Stimulated activated CD8-positive, alpha-beta memory T cell treated with anti-CD3 and anti-CD28 coated beads, Interleukin-7, amount 100 ng/mL, for 24 hours (primary cell): ENCODE measurements at regions not wholly inside any gene's neighbourhood (a gene's known extent, or its start where the extent isn't known, plus 50 kb on each side); places are given as distances from the start of the nearest gene placed in this dataset.
"Not testable (repeated sequence)": the region's sequence is repeated elsewhere in the genome, so short reads cannot be mapped to it uniquely, and the experiment has no call there.

Experiments used
- DNase-seq: peaks from one replicate; pipeline ENCODE4 v3.0.0-alpha.2; 2020; ENCODE audit warnings: low read depth

GRCh38 chr11:87764075-87764474 is 411.2 kb downstream of the RAB38 start:
- DNase-seq, result not testable (repeated sequence)

- DNase-seq, result no peak
These were observed 420.6 kb downstream of the RAB38 start for GRCh38 chr11:87754685-87755084.

DNA sequence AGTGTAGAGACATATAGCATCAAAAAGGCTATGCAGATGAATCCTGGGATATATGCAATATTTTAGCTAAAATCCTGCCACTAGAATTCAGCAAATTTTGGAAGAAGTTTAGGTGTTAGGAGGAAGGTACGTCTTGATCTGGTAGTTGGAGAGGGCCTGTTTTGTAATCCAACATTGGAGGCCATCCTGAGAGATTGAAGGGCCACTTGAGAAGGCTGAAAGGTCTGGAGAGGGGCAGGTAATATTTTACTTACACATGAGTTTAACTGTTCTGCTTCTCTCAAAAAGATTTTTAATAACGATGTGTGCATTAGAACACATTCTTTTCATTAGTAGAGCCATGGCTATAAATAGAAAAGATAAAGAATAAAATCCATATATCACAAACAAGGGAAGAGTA is 422.1 kb downstream of the RAB38 start:
- no peak for DNase-seq

DNA sequence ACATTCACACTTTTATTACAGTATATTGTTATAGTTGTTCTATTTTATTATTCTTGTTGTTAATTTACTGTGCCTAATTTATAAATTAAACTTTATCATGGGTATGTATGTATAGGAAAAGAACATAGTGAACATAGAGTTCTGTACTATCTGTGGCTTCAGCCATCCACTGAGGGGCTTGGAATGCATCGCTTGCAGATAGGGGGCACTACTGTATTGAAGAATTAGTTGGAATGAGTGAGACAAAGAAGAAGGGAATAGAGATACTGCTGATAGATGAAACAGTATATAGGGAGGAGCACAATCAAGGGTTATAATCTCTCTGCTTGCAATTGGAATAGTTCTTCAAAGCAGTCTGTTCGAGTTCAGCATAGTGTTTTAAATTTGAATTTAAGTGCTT is 432.2 kb downstream of the RAB38 start:
- no peak for DNase-seq

DNA sequence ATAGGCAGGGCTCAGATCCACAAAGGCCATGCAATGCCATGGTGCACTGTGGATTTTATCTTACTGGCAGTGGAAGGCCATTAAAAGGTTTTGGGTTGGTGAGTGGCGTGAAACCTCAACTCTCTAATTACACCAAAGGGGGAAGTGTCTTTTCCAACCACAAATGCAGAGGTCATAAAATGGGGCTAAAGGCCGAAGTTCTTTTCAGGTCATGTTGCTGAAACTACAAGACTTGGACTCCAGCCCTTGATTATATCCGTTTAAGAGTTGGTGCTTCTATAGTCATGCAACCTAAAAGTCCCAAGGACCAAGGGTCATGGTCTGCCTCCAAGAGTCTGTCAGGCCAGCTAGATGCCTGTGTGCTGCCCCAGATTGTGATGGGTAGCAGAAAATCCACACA is 434.3 kb downstream of the RAB38 start:
- DNase-seq, result no peak

GRCh38 chr11:87740451-87740850 is 434.8 kb downstream of the RAB38 start:
- no peak for DNase-seq

DNA sequence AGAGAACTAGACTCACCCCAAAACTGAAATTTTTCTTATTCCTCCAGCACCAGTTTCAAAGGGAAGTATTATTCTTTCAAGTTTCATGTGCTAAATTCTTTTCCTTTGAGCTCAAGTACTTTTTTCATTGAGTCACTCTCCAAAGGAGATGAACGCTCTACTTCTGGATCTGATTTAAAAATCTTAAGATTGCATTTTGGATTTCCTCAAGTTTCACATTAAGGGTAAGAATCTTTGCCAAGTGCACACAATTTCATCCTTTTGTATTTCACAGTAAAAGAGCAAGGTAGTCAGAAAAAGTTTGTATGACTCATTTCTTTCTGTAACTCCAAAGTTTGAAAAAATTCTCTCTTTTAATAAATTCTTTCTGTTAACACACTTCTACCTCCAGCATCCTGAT is 435.5 kb downstream of the RAB38 start:
- DNase-seq, result no peak

DNA sequence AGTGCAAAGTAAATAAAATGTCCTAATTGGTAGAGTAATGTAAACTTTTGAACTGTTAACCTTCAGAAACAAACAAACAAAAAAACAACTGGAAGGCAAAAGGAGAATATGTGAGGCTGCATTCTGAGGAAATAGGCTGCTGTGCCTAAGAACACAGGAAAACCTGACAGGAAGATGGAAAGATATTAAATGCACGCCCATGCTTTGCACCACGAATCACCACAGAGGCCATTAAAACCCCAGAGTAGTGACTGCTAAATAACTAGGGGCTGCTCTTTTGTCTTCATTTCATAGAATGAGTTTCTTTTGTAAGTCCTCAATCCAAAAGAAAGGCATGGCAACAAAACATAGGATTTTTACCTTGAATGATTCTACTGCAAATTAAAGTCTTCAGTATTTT is 436.0 kb downstream of the RAB38 start:
- DNase-seq, result no peak

DNA sequence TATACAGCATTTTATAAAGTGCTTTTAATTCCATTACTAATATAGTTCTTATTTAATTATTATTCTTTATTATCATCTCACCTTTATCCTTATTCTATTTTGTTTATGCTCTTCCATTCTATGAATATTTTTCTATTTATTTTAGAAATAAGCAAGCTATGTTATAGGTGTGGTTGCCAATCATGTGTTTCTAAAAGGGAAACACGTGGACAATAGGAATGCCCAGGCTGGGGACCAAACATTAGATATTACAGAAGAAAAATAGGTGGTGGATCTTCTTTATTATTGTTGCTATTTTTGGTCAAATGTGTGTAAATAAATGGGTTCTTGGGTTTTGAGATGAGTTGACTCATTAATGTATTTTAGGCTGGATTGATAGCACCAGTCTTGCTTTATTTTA is 438.3 kb downstream of the RAB38 start:
- no peak for DNase-seq

DNA sequence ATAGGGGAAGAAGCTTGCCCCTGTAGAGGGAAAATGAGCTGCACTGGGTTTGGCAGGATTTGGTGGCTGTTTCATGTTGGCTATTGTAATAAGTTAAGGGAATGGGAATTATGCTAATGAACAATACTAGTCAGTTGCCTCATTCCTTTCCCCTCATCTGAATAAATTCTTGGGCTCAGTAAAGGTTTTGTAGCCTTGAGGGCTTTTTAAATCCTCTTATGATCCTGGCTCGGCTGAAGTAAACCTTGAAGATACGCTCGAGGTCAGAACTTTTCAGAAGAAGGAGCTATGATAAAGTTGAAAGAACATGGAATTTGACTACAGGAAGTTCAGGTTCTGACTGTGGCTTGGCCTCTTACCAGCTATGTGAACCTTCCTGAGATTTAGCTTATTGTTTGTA is 448.7 kb downstream of the RAB38 start:
- no peak for DNase-seq

DNA sequence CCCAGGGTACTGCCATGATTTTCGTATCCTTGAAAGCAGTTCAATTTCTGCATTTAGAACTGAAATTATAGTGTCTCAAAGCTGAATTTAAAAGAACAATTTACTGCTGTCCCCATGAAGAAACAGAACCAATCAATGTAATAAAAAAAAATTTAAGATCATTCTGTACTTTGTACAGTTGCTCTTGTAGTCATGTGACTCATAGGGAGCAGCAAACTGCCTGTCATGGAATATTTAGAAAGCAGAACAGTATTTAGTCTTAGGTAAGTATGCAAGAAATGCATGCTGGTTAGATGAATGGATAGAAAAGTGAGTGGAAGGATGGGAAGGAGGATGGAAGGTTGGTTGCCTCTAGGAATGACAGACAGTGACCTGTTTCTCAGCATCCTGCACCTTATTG is 450.9 kb downstream of the RAB38 start:
- DNase-seq, result no peak

DNA sequence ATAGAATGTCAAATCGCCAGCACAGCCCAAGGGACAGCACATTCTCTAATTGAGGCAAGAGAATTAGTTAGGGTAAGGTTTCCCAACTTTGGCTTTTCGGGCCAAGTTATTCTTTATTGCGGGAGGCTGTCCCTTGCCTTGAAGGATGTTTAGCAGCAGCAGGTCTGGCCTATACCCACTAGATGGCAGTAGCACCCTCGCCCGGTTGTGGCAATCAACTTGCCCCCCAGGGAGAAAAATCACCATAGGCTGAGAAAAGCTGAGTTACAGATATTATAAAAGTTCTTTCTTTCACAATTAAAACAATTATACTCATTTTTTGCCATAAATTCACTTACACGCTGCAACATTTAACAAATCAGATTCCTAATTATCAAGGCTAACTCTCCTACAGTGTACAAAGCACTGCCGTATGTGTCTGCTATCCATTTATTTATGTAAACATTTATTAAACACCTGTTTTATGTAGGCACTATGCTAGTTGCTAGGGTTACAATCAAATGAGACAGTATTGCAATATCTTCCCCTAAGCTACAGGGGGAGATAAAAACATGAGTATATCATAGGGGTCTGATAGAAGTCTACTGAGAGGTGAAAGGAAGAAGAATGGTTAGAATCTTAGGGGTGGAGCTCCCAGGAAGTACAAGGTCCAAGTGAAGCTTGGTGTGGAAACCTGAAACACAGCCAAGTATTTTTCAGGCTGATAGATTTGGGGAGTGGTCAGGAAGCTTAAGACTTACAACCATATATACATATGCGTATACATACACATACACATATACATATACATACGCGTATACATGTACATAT is 452.3 kb downstream of the RAB38 start:
- no peak for DNase-seq

DNA sequence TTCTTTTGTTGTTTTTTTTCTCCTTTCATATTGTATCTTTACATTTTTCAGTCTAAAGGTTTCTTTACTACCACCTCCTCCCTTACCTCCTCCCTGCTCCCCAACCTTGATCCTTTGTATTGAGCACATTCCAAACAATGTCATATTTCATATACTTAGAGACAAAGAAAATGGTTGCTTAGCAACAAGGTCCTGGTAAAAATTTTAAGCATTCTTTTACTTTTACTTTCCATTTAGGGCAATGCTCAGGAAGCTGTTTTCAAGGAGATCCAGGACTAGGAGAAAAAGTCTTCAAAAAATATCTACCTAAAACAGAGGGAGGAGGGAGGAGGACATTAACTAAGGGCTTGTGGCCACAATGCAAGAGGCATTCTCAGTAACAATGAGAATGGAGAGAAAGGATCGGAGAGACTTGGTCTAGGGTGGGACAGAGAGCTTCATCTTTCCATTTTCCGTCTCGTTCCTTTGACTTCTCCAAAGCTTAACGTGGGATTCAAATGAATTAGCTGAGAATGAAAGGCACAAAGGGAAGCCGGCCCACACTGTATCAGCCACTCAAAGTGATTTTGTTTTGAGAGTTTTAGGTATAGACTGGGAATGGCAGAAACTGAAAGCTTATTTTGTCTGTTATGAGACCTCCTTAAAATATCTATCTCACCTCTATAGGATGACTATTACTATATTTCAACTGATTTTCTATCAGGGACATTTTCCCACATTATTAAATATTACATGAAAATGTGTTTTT is 455.7 kb downstream of the RAB38 start:
- DNase-seq, result no peak

DNA sequence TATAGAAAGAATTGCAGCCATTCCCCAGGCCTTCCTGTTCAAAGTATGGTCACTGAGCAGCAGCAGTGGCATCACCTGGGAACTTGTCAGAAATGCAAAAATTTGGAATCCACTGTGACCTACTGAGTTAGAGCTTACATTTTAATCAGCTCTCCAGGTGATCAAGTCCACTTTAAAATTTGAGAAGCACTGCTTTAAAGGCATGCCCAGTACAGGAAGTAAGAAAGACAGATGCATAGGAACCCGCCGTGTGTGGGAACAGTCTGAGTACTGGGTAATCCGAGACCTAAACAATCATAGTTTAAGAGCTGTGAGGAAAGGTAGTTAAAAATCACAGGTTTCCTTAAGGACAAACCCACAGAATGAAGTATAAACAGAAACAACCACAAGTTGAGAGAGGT is 462.4 kb downstream of the RAB38 start:
- no peak for DNase-seq

GRCh38 chr11:87712391-87712790 is 462.9 kb downstream of the RAB38 start:
- no peak for DNase-seq

DNA sequence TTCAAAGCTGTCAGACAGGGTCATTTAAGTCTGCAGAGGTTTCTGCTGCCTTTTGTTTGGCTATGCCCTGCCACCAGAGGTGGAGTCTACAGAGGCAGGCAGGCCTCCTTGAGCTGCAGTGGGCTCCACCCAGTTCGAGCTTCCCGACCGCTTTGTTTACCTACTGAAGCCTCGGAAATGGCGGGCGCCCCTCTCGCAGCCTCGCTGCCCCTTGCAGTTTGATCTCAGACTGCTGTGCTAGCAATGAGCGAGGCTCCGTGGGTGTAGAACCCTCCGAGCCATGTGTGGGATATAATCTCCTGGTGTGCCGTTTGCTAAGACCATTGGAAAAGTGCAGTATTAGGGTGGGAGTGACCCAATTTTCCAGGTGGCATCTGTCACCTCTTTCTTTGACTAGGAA is 471.7 kb downstream of the RAB38 start:
- DNase-seq, result not testable (repeated sequence)

DNA sequence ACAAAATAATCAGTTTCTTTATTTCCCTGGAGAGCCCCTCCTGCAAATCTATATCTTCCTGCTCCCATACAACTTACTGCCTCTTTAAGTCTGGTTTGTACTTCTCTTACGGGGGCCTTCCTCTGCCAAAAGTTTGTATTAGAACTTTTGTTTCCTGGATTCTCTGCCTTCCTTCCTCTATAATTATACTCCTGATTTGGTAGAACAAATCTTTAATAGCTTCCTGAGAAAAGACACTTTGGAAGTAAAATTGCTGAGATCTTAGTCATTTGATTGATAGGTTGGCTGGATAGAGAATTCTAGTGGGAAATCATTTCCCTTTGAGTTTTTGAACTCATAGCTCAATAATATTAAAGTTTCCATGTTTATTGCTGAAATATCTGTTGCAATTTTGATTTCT is 499.2 kb downstream of the RAB38 start:
- no peak for DNase-seq

GRCh38 chr11:87666730-87667129 is 508.5 kb downstream of the RAB38 start:
- no peak for DNase-seq

DNA sequence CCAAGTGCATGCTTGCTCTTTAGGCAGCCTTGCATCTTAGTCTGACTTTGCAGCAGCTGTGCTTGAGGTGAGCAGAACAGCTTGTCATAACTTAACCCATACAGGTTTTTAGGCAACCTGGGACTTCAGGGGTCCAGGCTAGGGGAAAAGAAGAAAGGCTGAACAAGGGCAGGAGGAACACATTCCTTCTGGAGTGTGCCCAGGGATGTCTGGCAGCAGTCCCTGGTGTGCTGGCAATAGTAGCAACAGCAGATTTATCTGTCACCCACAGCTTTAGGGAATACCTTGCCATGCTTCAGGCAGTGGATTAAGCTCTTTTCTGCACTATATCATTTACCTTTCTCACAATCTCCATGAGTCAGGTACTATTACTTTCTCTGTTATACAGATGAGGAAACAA is 513.0 kb downstream of the RAB38 start:
- DNase-seq, result no peak

DNA sequence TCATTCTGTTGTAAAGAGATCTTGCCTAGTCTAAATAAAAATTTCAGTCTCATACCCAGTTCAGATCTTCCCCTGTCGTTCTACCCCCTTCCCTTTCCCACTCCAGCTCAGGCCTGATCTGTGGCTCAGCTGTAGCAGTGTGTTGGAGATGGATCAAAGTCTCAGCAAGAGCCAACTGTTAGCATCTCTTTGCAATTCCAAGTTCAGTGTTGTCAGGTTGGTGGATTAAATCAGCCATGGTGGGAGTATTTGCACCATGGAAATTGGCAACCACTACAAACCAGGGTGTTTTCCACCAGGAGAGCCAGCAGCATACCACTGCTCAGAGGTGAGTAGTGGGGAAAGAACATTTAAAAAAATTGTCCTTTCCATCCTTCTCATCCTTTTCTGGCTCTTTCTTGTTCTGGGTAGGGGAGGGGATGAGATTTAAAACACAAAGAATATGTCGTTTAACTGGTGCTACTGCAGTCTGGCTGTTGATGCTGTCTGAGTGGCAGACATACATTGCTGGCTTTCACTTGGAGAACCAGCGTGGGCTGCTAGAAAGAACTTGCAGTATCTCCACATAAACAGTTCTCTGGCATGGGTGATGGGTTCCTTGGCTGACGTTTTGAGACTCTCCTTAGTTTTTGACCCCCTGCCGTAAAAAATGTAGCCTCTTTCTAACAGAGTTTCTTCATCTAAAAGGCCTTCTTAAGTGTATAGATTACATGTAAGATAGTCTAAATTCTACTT is 514.1 kb downstream of the RAB38 start:
- no peak for DNase-seq

GRCh38 chr11:87659807-87660206 is 515.4 kb downstream of the RAB38 start:
- no peak for DNase-seq

DNA sequence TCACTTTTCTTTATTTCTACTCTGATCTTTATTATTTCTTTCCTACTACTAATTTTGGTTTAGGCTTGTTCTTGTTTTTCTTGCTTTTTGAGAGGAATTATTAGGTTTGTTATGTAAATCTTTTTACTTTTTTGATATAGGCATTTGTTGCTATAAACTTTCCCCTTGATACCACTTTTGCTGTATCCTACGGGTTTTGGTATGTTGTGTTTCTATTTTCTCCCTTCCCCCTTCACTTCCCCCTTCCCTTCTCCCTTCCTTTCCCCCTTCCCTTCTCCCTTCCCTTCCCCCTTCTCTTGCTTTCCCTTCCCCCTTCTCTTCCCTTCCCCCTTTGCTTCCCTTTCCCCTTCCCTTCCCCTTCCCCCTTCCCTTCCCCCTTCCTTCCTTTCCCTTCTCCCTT is 529.6 kb downstream of the RAB38 start:
- no peak for DNase-seq

DNA sequence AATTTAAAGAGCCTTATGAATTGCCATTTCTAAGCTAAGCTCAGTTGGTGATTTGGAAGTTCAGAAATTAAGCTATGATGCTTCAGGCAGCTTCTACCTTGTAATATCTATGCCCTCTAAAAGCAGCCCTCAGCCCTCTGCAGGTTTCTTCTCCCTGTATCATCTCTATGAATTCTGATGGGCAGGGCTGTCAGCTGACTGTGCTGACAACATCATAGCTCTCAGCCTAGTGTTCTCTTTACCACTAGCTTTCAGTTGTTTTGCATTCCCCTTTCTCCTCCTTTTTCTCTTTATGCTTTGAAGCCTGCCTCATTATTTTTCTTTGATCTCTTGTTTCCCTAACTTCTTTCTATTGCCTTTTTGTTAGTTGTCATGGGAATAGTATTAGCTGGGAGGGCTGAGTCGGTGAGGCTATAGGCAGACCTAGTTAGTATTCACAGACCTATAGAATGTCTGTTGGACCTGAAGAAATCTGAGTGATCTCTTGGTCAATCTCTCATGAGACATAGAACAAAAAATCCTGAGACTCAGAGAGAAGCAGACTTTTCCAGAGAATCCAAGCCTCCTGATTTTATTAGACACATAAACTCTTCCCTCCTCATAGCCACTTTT is 535.4 kb downstream of the RAB38 start:
- DNase-seq, result no peak
